Muscle layer of duodenum (tissue), 2 donors: ENCODE measurements at regions not wholly inside any gene's neighbourhood (a gene's known extent, or its start where the extent isn't known, plus 50 kb on each side); places are given as distances from the start of the nearest gene placed in this dataset.

Experiments used
- H3K27ac ChIP-seq: one replicate; pipeline ENCODE4 v1.7.0; 2013; ENCODE audit warnings: mild to moderate bottlenecking, low read length
- H3K27me3 ChIP-seq: one replicate; pipeline ENCODE4 v1.7.0; 2013; ENCODE audit warnings: low read depth, mild to moderate bottlenecking, control low read depth, low read length
- H3K36me3 ChIP-seq, 2 donors: one replicate each; pipeline ENCODE4 v1.7.0; 2013; ENCODE audit warnings: low read length in 2 of 2, control low read depth in 1 of 2, mild to moderate bottlenecking in 1 of 2; ENCODE audit not compliant: insufficient read depth in 2 of 2, control insufficient read depth in 1 of 2
- H3K4me1 ChIP-seq, 2 donors: one replicate each; pipeline ENCODE4 v1.7.0; 2013; ENCODE audit warnings: low read length in 2 of 2, mild to moderate bottlenecking in 2 of 2, control low read depth in 1 of 2, moderate library complexity in 1 of 2; ENCODE audit not compliant: insufficient read depth in 2 of 2, control insufficient read depth in 1 of 2
- H3K4me3 ChIP-seq, 2 donors: one replicate each; pipeline ENCODE4 v1.7.0; 2013; ENCODE audit warnings: low read length in 2 of 2, low read depth in 1 of 2, mild to moderate bottlenecking in 1 of 2
- H3K9me3 ChIP-seq, 2 donors: one replicate each; pipeline ENCODE4 v1.7.0; 2013; ENCODE audit warnings: low read length in 2 of 2, control low read depth in 1 of 2, mild to moderate bottlenecking in 1 of 2; ENCODE audit not compliant: control insufficient read depth in 1 of 2
- donor health status: healthy.

GRCh38 chr2:128925631-128926030 is 607.0 kb upstream of the HS6ST1 start:
- Histone ChIP-seq H3K9me3 (peaks cover 0 to 5% of the 10 kb centered on the region in 2 donors), H3K27ac (no peak overlapping the region), H3K27me3 (no peaks in the 10 kb centered on the region), H3K36me3 (no peaks in the 10 kb centered on the region), H3K4me1 (no peaks in the 10 kb centered on the region), H3K4me3 (no peak overlapping the region)

- H3K4me3 ChIP-seq = no peak overlapping the region
- no peak overlapping the region for H3K27ac ChIP-seq
These were observed 611.4 kb upstream of the HS6ST1 start for GRCh38 chr2:128930101-128930500.

DNA sequence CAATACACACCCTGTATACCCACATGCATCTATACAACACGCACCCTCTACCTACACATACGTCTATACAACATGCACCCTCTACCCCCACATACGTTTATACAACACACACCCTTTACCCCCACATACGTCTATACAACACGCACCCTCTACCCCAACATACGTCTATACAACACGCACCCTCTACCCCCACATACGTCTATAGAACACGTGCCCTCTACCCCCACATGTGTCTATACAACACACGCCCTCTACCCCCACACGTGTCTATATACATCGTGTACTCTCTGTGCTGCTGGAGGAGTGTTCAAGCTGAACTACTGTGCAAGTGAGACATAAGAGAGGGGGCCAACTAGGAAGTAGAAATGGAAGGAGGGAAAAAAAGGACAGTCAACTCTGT is 621.7 kb upstream of the HS6ST1 start:
- H3K4me3 ChIP-seq = no peak overlapping the region
- no peaks in the 10 kb centered on the region for H3K27me3 ChIP-seq
- H3K27ac ChIP-seq = no peak overlapping the region
- H3K9me3 ChIP-seq = no peaks in the 10 kb centered on the region
- H3K36me3 ChIP-seq = no peaks in the 10 kb centered on the region
- peaks cover 0 to 7% of the 10 kb centered on the region in 2 donors for H3K4me1 ChIP-seq

More at GRCh38 chr2:128930101-128930500, 611.4 kb upstream of the HS6ST1 start:
- Histone ChIP-seq H3K36me3 (no peaks in the 10 kb centered on the region), H3K27me3 (no peaks in the 10 kb centered on the region), H3K4me1 (no peaks in the 10 kb centered on the region), H3K9me3 (peaks cover 0 to 5% of the 10 kb centered on the region in 2 donors)

- no peak overlapping the region for H3K27ac ChIP-seq
- no peak overlapping the region for H3K4me3 ChIP-seq
- peaks cover 0 to 7% of the 10 kb centered on the region in 2 donors for H3K4me1 ChIP-seq
- no peaks in the 10 kb centered on the region for H3K9me3 ChIP-seq
- H3K36me3 ChIP-seq = no peaks in the 10 kb centered on the region
- H3K27me3 ChIP-seq = no peaks in the 10 kb centered on the region
These were observed 623.1 kb upstream of the HS6ST1 start for GRCh38 chr2:128941751-128942150.

DNA sequence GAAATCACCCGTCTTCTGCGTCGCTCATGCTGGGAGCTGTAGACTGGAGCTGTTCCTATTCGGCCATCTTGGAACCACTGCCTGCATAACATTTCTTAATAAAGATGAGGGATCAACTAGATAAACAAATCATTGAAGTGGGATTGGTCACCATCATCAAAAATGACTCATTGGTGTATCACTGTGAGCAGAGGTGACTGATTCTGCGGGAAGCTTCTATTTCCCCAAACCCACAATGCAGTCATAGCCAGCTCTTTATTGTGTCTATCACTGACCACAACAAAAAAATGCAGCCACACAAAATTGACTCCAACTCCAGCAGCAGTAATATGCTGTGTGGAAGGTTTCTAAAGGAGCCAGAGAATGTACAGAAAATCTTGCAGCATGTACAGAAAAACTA is 630.7 kb upstream of the HS6ST1 start:
- Histone ChIP-seq H3K27me3 (no peaks in the 10 kb centered on the region), H3K36me3 (no peaks in the 10 kb centered on the region), H3K4me1 (no peaks in the 10 kb centered on the region), H3K9me3 (no peaks in the 10 kb centered on the region), H3K4me3 (no peak overlapping the region), H3K27ac (no peak overlapping the region)

DNA sequence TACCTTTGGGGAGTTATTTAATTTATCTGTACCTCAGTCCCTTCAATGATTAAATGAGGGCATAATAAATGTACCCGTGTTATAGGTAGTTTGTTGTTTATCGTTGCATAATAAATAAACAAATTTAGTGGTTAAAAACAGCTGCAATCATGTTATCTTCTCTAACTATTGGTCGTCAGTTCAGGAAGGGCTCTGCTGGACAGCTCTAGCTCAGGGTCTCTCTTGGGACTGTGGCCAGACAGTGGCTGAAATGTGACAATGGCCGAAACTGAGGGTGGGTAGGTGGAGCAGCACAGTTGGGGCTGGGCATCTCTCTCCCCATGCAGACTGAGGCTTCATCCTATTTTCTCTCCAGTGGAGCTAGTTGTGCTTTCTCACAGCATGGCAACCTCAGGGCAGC is 632.1 kb upstream of the HS6ST1 start:
- H3K27me3 ChIP-seq = no peaks in the 10 kb centered on the region
- no peaks in the 10 kb centered on the region for H3K36me3 ChIP-seq
- H3K4me1 ChIP-seq = no peaks in the 10 kb centered on the region
- H3K27ac ChIP-seq = no peak overlapping the region
- H3K4me3 ChIP-seq = no peak overlapping the region
- H3K9me3 ChIP-seq = no peaks in the 10 kb centered on the region

DNA sequence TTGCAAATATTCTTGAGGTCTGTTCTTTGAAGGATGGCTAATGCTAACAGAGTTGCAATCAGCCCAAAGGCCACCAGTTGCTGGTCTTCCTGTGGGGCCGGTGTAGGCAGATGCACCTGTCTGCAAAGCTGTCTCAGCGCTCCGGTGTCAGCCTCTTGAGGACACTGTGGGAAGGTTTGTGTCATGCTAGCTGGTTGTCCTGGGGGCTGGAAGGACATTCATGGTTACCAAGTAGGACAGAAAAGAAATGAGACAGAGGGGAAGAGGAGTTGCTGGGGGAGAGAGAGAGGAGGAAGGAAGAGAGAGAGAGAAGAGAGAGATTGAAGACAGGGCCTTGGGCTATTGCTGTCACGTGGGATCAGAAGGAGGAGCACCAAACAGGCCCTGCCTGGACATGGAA is 639.6 kb upstream of the HS6ST1 start:
- Histone ChIP-seq H3K27ac (no peak overlapping the region), H3K4me1 (no peaks in the 10 kb centered on the region), H3K27me3 (no peaks in the 10 kb centered on the region), H3K4me3 (no peak overlapping the region), H3K9me3 (no peaks in the 10 kb centered on the region), H3K36me3 (no peaks in the 10 kb centered on the region)

GRCh38 chr2:128967646-128968045 is 649.0 kb upstream of the HS6ST1 start:
- Histone ChIP-seq H3K4me3 (no peak overlapping the region), H3K36me3 (no peaks in the 10 kb centered on the region), H3K4me1 (no peaks in the 10 kb centered on the region), H3K27ac (no peak overlapping the region), H3K9me3 (no peaks in the 10 kb centered on the region), H3K27me3 (no peaks in the 10 kb centered on the region)

- no peak overlapping the region for H3K27ac ChIP-seq
- H3K9me3 ChIP-seq = no peaks in the 10 kb centered on the region
- H3K27me3 ChIP-seq = no peaks in the 10 kb centered on the region
- H3K36me3 ChIP-seq = no peaks in the 10 kb centered on the region
- H3K4me3 ChIP-seq = no peak overlapping the region
- H3K4me1 ChIP-seq = no peaks in the 10 kb centered on the region
These were observed 650.7 kb upstream of the HS6ST1 start for GRCh38 chr2:128969374-128969773.

GRCh38 chr2:128970332-128971116 is 651.9 kb upstream of the HS6ST1 start:
- H3K27me3 ChIP-seq = no peaks in the 10 kb centered on the region
- no peaks in the 10 kb centered on the region for H3K36me3 ChIP-seq
- H3K9me3 ChIP-seq = no peaks in the 10 kb centered on the region
- no peak overlapping the region for H3K27ac ChIP-seq
- no peak overlapping the region for H3K4me3 ChIP-seq
- no peaks in the 10 kb centered on the region for H3K4me1 ChIP-seq

DNA sequence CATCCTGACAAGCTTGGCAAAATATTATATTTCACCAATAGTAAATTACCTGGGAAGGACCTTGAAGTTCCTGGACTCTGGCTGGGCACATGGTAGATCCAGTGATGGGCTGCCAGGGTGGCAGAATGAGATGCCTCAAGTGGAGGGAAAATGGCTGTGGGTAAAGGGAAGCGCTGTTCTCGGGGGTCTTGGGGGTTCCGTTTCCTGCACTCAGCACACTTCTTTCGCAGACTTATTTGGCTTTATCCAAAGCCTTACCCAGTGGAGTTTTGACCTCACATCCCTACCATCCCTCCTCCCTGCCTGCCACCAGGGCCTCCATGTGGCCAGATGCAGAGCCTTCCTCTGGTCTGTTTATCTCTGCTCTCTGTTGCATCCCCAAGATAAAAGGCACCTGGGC is 654.9 kb upstream of the HS6ST1 start:
- no peak overlapping the region for H3K4me3 ChIP-seq
- H3K27me3 ChIP-seq = no peaks in the 10 kb centered on the region
- H3K27ac ChIP-seq = no peak overlapping the region
- H3K9me3 ChIP-seq = no peaks in the 10 kb centered on the region
- H3K4me1 ChIP-seq = no peaks in the 10 kb centered on the region
- H3K36me3 ChIP-seq = no peaks in the 10 kb centered on the region

DNA sequence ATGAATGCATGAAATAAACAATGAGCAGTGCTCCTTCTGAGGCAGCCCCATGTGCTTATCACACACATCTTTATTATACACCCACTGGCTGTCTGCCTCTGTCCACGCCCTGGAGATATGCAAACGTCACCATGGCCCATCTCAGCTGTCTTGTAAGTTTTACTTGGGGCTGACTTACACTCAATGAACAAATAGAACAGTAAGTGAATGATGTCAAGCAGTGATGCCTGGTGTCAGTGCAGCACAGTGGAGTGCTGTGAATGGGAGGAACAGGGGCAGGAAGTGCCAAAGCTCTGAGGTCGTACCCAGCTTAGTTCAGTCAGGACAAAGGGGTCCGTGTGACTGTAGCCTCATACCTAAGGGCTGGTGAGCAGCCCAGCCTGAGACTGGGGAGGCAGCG is 659.5 kb upstream of the HS6ST1 start:
- no peak overlapping the region for H3K4me3 ChIP-seq
- no peaks in the 10 kb centered on the region for H3K9me3 ChIP-seq
- no peak overlapping the region for H3K27ac ChIP-seq
- no peaks in the 10 kb centered on the region for H3K36me3 ChIP-seq
- H3K4me1 ChIP-seq = no peaks in the 10 kb centered on the region
- H3K27me3 ChIP-seq = no peaks in the 10 kb centered on the region
